IMR-90 (cell line): ENCODE measurements at regions not wholly inside any gene's neighbourhood (a gene's known extent, or its start where the extent isn't known, plus 50 kb on each side); places are given as distances from the start of the nearest gene placed in this dataset.

Source experiments
- ATAC-seq: fragments of 200-7000 bp; cut with Tn5 transposase; 2 replicates; pipeline ENCODE4 v1.9.1; 2020; ENCODE audit warnings: low read depth, mild to moderate bottlenecking, moderate library complexity
- BruUV-seq: library from RNA; stranded (reverse); fragments of 400-500 nt; replicated peaks from 2 replicates; lab custom pipeline; 2021; lab: Mats Ljungman, UMichigan
- CTCF ChIA-PET: fragments of 300-600 bp; formaldehyde crosslinking; extraction: SDS; loops from one replicate; lab custom pipeline; 2021; ENCODE audit warnings: antibody characterized with exemption; lab: Yijun Ruan, JAX
- POLR2A ChIA-PET: fragments of 300-600 bp; sonication (Branson Sonifier 250); formaldehyde crosslinking; loops from one replicate; lab custom pipeline; 2022; ENCODE audit warnings: antibody characterized with exemption; ENCODE audit not compliant: unreplicated experiment; lab: Charles Lee
- DNase-seq: peaks from one replicate; pipeline ENCODE4 v3.0.0; 2013
- H2AFZ ChIP-seq: replicated peaks from 2 replicates; pipeline ENCODE3; 2013; ENCODE audit warnings: low read length, mild to moderate bottlenecking; ENCODE audit not compliant: poor library complexity
- H2AK5ac ChIP-seq: 2 replicates; pipeline ENCODE4 v1.6.1; 2013; ENCODE audit warnings: low read depth, low read length, inconsistent platforms
- H2AK9ac ChIP-seq: replicated peaks from 2 replicates; pipeline ENCODE3; 2013; ENCODE audit warnings: mild to moderate bottlenecking, low read depth, low read length, moderate library complexity; ENCODE audit not compliant: poor library complexity
- H2BK120ac ChIP-seq: 2 replicates; pipeline ENCODE4 v1.6.1; 2013; ENCODE audit warnings: low read depth, low read length, inconsistent platforms
- H2BK15ac ChIP-seq: 3 replicates; pipeline ENCODE4 v1.6.1; 2013; ENCODE audit warnings: low read depth, low read length, inconsistent platforms
- H2BK20ac ChIP-seq: 2 replicates; pipeline ENCODE4 v1.6.1; 2013; ENCODE audit warnings: low read depth, mild to moderate bottlenecking, inconsistent platforms, low read length, moderate library complexity
- H2BK5ac ChIP-seq: 2 replicates; pipeline ENCODE4 v1.6.1; 2013; ENCODE audit warnings: mild to moderate bottlenecking, low read depth, low read length, inconsistent platforms; ENCODE audit not compliant: poor library complexity, severe bottlenecking
- H3K14ac ChIP-seq: replicated peaks from 2 replicates; pipeline ENCODE4 v1.6.1; 2013; ENCODE audit warnings: low read depth, low read length, inconsistent platforms
- H3K18ac ChIP-seq: 2 replicates; pipeline ENCODE4 v1.6.1; 2013; ENCODE audit warnings: low read depth, low read length, control low read depth
- H3K23ac ChIP-seq: 2 replicates; pipeline ENCODE4 v1.6.1; 2013; ENCODE audit warnings: low read depth, low read length, inconsistent platforms
- H3K27ac ChIP-seq: 2 replicates; pipeline ENCODE4 v1.5.1; 2013; ENCODE audit warnings: mild to moderate bottlenecking, control low read depth, low read length; ENCODE audit not compliant: insufficient read depth
- H3K27me3 ChIP-seq: 2 replicates; pipeline ENCODE4 v1.6.1; 2013; ENCODE audit warnings: low read length; ENCODE audit not compliant: control insufficient read depth, insufficient read depth
- H3K36me3 ChIP-seq: 2 replicates; pipeline ENCODE4 v1.6.1; 2013; ENCODE audit warnings: low read length, mixed read lengths; ENCODE audit not compliant: control insufficient read depth, insufficient read depth
- H3K4ac ChIP-seq: 2 replicates; pipeline ENCODE4 v1.6.1; 2013; ENCODE audit warnings: low read depth, low read length, inconsistent platforms
- H3K4me1 ChIP-seq: 2 replicates; pipeline ENCODE4 v1.6.1; 2013; ENCODE audit warnings: low read length, mixed read lengths; ENCODE audit not compliant: control insufficient read depth, insufficient read depth
- H3K4me2 ChIP-seq: 2 replicates; pipeline ENCODE4 v1.6.1; 2013; ENCODE audit warnings: low read depth, mild to moderate bottlenecking, control low read depth, low read length, moderate library complexity
- H3K4me3 ChIP-seq: 2 replicates; pipeline ENCODE4 v1.5.1; 2013; ENCODE audit warnings: low read depth, mild to moderate bottlenecking, control low read depth, low read length, moderate library complexity; ENCODE audit not compliant: insufficient read depth
- H3K56ac ChIP-seq: 2 replicates; pipeline ENCODE4 v1.6.1; 2013; ENCODE audit warnings: low read length, inconsistent platforms; ENCODE audit not compliant: insufficient read depth; ENCODE audit errors: extremely low read depth
- H3K79me1 ChIP-seq, 2 experiments: 2 replicates each; pipeline ENCODE4 v1.6.1; 2013; ENCODE audit warnings: low read length in 2 of 2, inconsistent platforms in 1 of 2, low read depth in 1 of 2
- H3K9ac ChIP-seq: 2 replicates; pipeline ENCODE4 v1.6.1; 2013; ENCODE audit warnings: low read depth, low read length, control low read depth
- H3K9me1 ChIP-seq: 2 replicates; pipeline ENCODE4 v1.6.1; 2013; ENCODE audit warnings: low read length, inconsistent platforms; ENCODE audit not compliant: insufficient read depth
- H3K9me3 ChIP-seq: 2 replicates; pipeline ENCODE4 v1.6.1; 2013; ENCODE audit warnings: low read length; ENCODE audit not compliant: control insufficient read depth, insufficient read depth
- H4K20me1 ChIP-seq: 2 replicates; pipeline ENCODE4 v1.6.1; 2013; ENCODE audit warnings: low read length, inconsistent platforms; ENCODE audit not compliant: insufficient read depth
- H4K5ac ChIP-seq: 2 replicates; pipeline ENCODE4 v1.6.1; 2013; ENCODE audit warnings: mild to moderate bottlenecking, low read depth, low read length, control low read depth
- H4K8ac ChIP-seq, 2 experiments: 2 replicates each; pipeline ENCODE4 v1.6.1; 2013; ENCODE audit warnings: low read depth in 2 of 2, low read length in 2 of 2, control low read depth in 1 of 2, inconsistent platforms in 1 of 2
- H4K91ac ChIP-seq: 2 replicates; pipeline ENCODE4 v1.6.1; 2013; ENCODE audit warnings: low read depth, low read length, inconsistent platforms; ENCODE audit not compliant: insufficient read depth
- BHLHE40 ChIP-seq: fragments of 150-350 bp; IDR thresholded peaks from 2 replicates; pipeline ENCODE4 v1.6.1; 2016; ENCODE audit warnings: mild to moderate bottlenecking, low read depth, low read length
- CEBPB ChIP-seq: IDR thresholded peaks from 2 replicates; pipeline ENCODE4 v1.6.1; 2012; ENCODE audit warnings: low read depth, low read length, improper control_type of control experiment
- CHD1 ChIP-seq: IDR thresholded peaks from 2 replicates; pipeline ENCODE4 v1.6.1; 2012; ENCODE audit warnings: low read depth, low read length, improper control_type of control experiment
- CTCF ChIP-seq: conservative IDR thresholded peaks from 2 replicates; pipeline ENCODE4 v1.5.1; 2012; ENCODE audit warnings: mild to moderate bottlenecking, low read depth, low read length, improper control_type of control experiment
- FOS ChIP-seq: fragments of 150-350 bp; IDR thresholded peaks from 2 replicates; pipeline ENCODE4 v1.6.1; 2016; ENCODE audit warnings: low read depth, low read length
- MAFK ChIP-seq: IDR thresholded peaks from 2 replicates; pipeline ENCODE4 v1.6.1; 2012; ENCODE audit warnings: low read depth, low read length, improper control_type of control experiment
- MXI1 ChIP-seq: IDR thresholded peaks from 2 replicates; pipeline ENCODE4 v1.6.1; 2012; ENCODE audit warnings: low read depth, mild to moderate bottlenecking, low read length, moderate library complexity, borderline replicate concordance
- RAD21 ChIP-seq: IDR thresholded peaks from 2 replicates; pipeline ENCODE4 v1.6.1; 2012; ENCODE audit warnings: low read length, improper control_type of control experiment
- RFX5 ChIP-seq: IDR thresholded peaks from 2 replicates; pipeline ENCODE4 v1.8.0; 2012; ENCODE audit warnings: low read depth, mild to moderate bottlenecking, low read length, moderate library complexity
- SMC3 ChIP-seq: fragments of 150-350 bp; IDR thresholded peaks from 2 replicates; pipeline ENCODE4 v1.6.1; 2016; ENCODE audit warnings: low read depth, mild to moderate bottlenecking, antibody characterized with exemption, low read length, moderate library complexity
- USF2 ChIP-seq: fragments of 150-350 bp; IDR thresholded peaks from 2 replicates; pipeline ENCODE4 v1.6.1; 2017; ENCODE audit warnings: mild to moderate bottlenecking, antibody characterized with exemption, low read length, low read depth
- WGBS, 2 experiments: methylation state at CpG; one replicate each; pipeline versions ENCODE4 v1.1.5 to v1.1.7; 2013; ENCODE audit warnings: missing lambda C conversion rate in 2 of 2; ENCODE audit not compliant: insufficient read length in 1 of 2; ENCODE audit errors: extremely low coverage in 2 of 2; 5-methylcytosine and 5-hydroxymethylcytosine counted together
- dilution Hi-C: fragments of 300-500 bp; cut with HindIII; formaldehyde crosslinking; loops from one replicate; pipeline ENCODE4 v1.14.3; 2018; ENCODE audit warnings: low sequenced_read_pairs; ENCODE audit not compliant: unreplicated experiment
- in situ Hi-C: fragments of 300-500 bp; cut with MboI; formaldehyde crosslinking; loops from 3 replicates; pipeline ENCODE4 v1.14.3; 2019; ENCODE audit warnings: low sequenced_read_pairs, inconsistent platforms, mixed read lengths
- intact Hi-C: fragments of 100-400 bp; cut with micrococcal nuclease; formaldehyde crosslinking; loops from 2 replicates; pipeline ENCODE4 v1.10.0; 2022

GRCh38 chr20:20931024-20931423 is 175.1 kb downstream of the LINC00237 start:
- H2BK5ac ChIP-seq: no peak overlapping the region
- H4K5ac ChIP-seq: no peak overlapping the region
- no peak overlapping the region for H3K9ac ChIP-seq
- no peak overlapping the region for H3K56ac ChIP-seq
- H3K4ac ChIP-seq: no peak overlapping the region
- DNase-seq (no peak), ATAC-seq (no peak)
- H3K27ac ChIP-seq: no peak overlapping the region
- no peaks in the 10 kb centered on the region for H4K20me1 ChIP-seq
- TF ChIP-seq CEBPB (no peak), RAD21 (no peak), MXI1 (no peak), CHD1 (no peak), RFX5 (no peak), FOS (no peak), CTCF (no peak), BHLHE40 (no peak), MAFK (no peak), USF2 (no peak), SMC3 (no peak)
- CTCF ChIA-PET: no interaction called here
- no peak overlapping the region for H2BK20ac ChIP-seq
- H3K9me1 ChIP-seq: no peaks in the 10 kb centered on the region
- no peak overlapping the region for H3K18ac ChIP-seq
- no peak overlapping the region for H2AK5ac ChIP-seq
- intact Hi-C loops (no loop called here), dilution Hi-C loops (no loop called here), in situ Hi-C loops (no loop called here)
- no peaks in the 10 kb centered on the region for H3K27me3 ChIP-seq
- H3K36me3 ChIP-seq: no peaks in the 10 kb centered on the region
- POLR2A ChIA-PET: no interaction called here
- H2BK15ac ChIP-seq: no peak overlapping the region
- no TSS peak for BruUV-seq
- no peak overlapping the region for H3K4me3 ChIP-seq
- H3K23ac ChIP-seq: no peak overlapping the region
- no peak overlapping the region for H4K91ac ChIP-seq
- WGBS, 2 experiments: no CpG with 5 or more reads among the region's 3 CpGs
- no peak overlapping the region for H3K14ac ChIP-seq
- no peaks in the 10 kb centered on the region for H3K79me1 ChIP-seq
- H3K9me3 ChIP-seq: peaks cover 13% of the 10 kb centered on the region; the same call in 1 of the 2 replicates
- H2AK9ac ChIP-seq: no peak overlapping the region
- H4K8ac ChIP-seq: no peak overlapping the region
- H3K4me1 ChIP-seq: no peaks in the 10 kb centered on the region
- H2BK120ac ChIP-seq: no peak overlapping the region
- H2AFZ ChIP-seq: no peak overlapping the region
- H3K4me2 ChIP-seq: no peak overlapping the region
